ENCODE measurements at regions not wholly inside any gene's neighbourhood (a gene's known extent, or its start where the extent isn't known, plus 50 kb on each side); places are given as distances from the start of the nearest gene placed in this dataset.

- POLR2A ChIA-PET: no interaction called here
- no peaks in the 10 kb centered on the region for H3K36me3 ChIP-seq (ENCODE audit: control insufficient read depth in 2 of 2, insufficient read depth in 1 of 2, low read length in 2 of 2)
- TF ChIP-seq ZNF132 (tag by site-specific recombination; IDR thresholded peaks at IDR 0.05; ENCODE audit: borderline replicate concordance): no peak
- TF ChIP-seq MYNN (tag by site-specific recombination; IDR thresholded peaks at IDR 0.05; ENCODE audit: borderline replicate concordance): no peak
- TF ChIP-seq ZNF768 (tag by site-specific recombination; IDR thresholded peaks at IDR 0.05): no peak
- TF ChIP-seq PRDM1 (tag by site-specific recombination; IDR thresholded peaks at IDR 0.05): no peak
- TF ChIP-seq ZNF707 (tag by site-specific recombination; IDR thresholded peaks at IDR 0.05): no peak
- no peak for TF ChIP-seq ZNF571 (tag by site-specific recombination; IDR thresholded peaks at IDR 0.05)
- TF ChIP-seq ATF2 (tag by site-specific recombination; IDR thresholded peaks at IDR 0.05; ENCODE audit: low read depth): no peak
- TF ChIP-seq, protein P1, sequence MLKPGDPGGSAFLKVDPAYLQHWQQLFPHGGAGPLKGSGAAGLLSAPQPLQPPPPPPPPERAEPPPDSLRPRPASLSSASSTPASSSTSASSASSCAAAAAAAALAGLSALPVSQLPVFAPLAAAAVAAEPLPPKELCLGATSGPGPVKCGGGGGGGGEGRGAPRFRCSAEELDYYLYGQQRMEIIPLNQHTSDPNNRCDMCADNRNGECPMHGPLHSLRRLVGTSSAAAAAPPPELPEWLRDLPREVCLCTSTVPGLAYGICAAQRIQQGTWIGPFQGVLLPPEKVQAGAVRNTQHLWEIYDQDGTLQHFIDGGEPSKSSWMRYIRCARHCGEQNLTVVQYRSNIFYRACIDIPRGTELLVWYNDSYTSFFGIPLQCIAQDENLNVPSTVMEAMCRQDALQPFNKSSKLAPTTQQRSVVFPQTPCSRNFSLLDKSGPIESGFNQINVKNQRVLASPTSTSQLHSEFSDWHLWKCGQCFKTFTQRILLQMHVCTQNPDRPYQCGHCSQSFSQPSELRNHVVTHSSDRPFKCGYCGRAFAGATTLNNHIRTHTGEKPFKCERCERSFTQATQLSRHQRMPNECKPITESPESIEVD (tag by site-specific recombination; IDR thresholded peaks at IDR 0.05): no peak
- no peak for TF ChIP-seq ZFP69B (tag by site-specific recombination; IDR thresholded peaks at IDR 0.05)
- TF ChIP-seq SP3 (tag by site-specific recombination; IDR thresholded peaks at IDR 0.05): no peak
- TF ChIP-seq ZBTB26 (tag by site-specific recombination; optimal IDR thresholded peaks at IDR 0.05): no peak
- no peak for TF ChIP-seq ZSCAN16 (tag by site-specific recombination; IDR thresholded peaks at IDR 0.05)
- TF ChIP-seq, protein P2, sequence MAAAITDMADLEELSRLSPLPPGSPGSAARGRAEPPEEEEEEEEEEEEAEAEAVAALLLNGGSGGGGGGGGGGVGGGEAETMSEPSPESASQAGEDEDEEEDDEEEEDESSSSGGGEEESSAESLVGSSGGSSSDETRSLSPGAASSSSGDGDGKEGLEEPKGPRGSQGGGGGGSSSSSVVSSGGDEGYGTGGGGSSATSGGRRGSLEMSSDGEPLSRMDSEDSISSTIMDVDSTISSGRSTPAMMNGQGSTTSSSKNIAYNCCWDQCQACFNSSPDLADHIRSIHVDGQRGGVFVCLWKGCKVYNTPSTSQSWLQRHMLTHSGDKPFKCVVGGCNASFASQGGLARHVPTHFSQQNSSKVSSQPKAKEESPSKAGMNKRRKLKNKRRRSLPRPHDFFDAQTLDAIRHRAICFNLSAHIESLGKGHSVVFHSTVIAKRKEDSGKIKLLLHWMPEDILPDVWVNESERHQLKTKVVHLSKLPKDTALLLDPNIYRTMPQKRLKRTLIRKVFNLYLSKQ (tag by site-specific recombination; IDR thresholded peaks at IDR 0.05; ENCODE audit: borderline replicate concordance): no peak
- TF ChIP-seq, protein P3, sequence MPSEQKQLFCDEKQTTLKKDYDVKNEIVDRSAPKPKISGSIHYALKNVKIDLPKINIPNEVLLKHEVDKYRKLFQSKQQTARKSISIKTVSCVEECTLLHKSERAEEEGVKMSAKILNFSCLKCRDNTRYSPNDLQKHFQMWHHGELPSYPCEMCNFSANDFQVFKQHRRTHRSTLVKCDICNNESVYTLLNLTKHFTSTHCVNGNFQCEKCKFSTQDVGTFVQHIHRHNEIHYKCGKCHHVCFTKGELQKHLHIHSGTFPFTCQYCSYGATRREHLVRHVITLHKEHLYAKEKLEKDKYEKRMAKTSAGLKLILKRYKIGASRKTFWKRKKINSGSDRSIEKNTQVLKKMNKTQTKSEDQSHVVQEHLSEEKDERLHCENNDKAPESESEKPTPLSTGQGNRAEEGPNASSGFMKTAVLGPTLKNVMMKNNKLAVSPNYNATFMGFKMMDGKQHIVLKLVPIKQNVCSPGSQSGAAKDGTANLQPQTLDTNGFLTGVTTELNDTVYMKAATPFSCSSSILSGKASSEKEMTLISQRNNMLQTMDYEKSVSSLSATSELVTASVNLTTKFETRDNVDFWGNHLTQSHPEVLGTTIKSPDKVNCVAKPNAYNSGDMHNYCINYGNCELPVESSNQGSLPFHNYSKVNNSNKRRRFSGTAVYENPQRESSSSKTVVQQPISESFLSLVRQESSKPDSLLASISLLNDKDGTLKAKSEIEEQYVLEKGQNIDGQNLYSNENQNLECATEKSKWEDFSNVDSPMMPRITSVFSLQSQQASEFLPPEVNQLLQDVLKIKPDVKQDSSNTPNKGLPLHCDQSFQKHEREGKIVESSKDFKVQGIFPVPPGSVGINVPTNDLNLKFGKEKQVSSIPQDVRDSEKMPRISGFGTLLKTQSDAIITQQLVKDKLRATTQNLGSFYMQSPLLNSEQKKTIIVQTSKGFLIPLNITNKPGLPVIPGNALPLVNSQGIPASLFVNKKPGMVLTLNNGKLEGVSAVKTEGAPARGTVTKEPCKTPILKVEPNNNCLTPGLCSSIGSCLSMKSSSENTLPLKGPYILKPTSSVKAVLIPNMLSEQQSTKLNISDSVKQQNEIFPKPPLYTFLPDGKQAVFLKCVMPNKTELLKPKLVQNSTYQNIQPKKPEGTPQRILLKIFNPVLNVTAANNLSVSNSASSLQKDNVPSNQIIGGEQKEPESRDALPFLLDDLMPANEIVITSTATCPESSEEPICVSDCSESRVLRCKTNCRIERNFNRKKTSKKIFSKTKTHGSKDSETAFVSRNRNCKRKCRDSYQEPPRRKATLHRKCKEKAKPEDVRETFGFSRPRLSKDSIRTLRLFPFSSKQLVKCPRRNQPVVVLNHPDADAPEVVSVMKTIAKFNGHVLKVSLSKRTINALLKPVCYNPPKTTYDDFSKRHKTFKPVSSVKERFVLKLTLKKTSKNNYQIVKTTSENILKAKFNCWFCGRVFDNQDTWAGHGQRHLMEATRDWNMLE (tag by site-specific recombination; conservative IDR thresholded peaks at IDR 0.05; ENCODE audit: low read depth): no peak
- TF ChIP-seq ZNF791 (tag by site-specific recombination; IDR thresholded peaks at IDR 0.05): no peak
- TF ChIP-seq, protein P4, sequence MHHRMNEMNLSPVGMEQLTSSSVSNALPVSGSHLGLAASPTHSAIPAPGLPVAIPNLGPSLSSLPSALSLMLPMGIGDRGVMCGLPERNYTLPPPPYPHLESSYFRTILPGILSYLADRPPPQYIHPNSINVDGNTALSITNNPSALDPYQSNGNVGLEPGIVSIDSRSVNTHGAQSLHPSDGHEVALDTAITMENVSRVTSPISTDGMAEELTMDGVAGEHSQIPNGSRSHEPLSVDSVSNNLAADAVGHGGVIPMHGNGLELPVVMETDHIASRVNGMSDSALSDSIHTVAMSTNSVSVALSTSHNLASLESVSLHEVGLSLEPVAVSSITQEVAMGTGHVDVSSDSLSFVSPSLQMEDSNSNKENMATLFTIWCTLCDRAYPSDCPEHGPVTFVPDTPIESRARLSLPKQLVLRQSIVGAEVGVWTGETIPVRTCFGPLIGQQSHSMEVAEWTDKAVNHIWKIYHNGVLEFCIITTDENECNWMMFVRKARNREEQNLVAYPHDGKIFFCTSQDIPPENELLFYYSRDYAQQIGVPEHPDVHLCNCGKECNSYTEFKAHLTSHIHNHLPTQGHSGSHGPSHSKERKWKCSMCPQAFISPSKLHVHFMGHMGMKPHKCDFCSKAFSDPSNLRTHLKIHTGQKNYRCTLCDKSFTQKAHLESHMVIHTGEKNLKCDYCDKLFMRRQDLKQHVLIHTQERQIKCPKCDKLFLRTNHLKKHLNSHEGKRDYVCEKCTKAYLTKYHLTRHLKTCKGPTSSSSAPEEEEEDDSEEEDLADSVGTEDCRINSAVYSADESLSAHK (tag by site-specific recombination; IDR thresholded peaks at IDR 0.05): no peak
- TF ChIP-seq ZNF169 (tag by site-specific recombination; IDR thresholded peaks at IDR 0.05): no peak
- no peak overlapping the region for H3K4me3 ChIP-seq (ENCODE audit: low read depth, low read length)
- CTCF ChIA-PET: no interaction called here
- H3K4me1 ChIP-seq (ENCODE audit: control insufficient read depth, insufficient read depth, low read length): no peaks in the 10 kb centered on the region
- H3K27ac ChIP-seq (ENCODE audit: extremely low read depth, low read depth, low read length): no peak overlapping the region
- no peaks in the 10 kb centered on the region for H3K9me3 ChIP-seq (ENCODE audit: control insufficient read depth, insufficient read depth, low read depth, low read length)
These were observed 110.0 kb upstream of the NAALADL2 start for GRCh38 chr3:174749143-174749542.

Measured in HEK293 (cell line).